GM19043 (cell line): ENCODE measurements at regions not wholly inside any gene's neighbourhood (a gene's known extent, or its start where the extent isn't known, plus 50 kb on each side); places are given as distances from the start of the nearest gene placed in this dataset.

Experiments
- ATAC-seq: cut with Tn5 transposase; IDR thresholded peaks from one replicate; pipeline ENCODE4 v1.9.1; 2021; ENCODE audit warnings: low read depth; ENCODE audit not compliant: unreplicated experiment

GRCh38 chr15:91703274-91703673, 150.2 kb upstream of the SLCO3A1 start:
- no peak for ATAC-seq

DNA sequence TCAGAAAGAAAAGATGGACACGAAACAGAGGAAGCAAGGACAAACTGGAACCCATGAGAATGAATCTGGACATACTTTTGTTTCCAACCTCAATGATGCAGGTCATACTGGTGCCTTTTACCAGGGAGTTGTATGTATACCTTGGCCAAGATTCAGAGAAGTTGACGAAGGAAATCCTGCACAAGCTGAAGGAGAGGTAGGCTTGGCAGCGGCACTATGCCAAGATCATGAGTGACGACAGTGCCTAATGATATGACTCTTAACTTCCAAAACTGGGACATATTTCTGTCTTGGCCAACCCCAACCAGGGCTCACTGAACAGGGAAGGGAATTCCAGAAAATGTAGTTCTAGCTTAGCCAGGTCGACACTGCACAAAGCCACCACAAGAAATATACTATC, 149.2 kb upstream of the SLCO3A1 start:
- ATAC-seq, result no peak

- peak; percentile 63 for ATAC-seq
Measured at GRCh38 chr15:91706322-91707032, 147.0 kb upstream of the SLCO3A1 start.

GRCh38 chr15:91710080-91710698, 143.3 kb upstream of the SLCO3A1 start:
- ATAC-seq, result no peak

DNA sequence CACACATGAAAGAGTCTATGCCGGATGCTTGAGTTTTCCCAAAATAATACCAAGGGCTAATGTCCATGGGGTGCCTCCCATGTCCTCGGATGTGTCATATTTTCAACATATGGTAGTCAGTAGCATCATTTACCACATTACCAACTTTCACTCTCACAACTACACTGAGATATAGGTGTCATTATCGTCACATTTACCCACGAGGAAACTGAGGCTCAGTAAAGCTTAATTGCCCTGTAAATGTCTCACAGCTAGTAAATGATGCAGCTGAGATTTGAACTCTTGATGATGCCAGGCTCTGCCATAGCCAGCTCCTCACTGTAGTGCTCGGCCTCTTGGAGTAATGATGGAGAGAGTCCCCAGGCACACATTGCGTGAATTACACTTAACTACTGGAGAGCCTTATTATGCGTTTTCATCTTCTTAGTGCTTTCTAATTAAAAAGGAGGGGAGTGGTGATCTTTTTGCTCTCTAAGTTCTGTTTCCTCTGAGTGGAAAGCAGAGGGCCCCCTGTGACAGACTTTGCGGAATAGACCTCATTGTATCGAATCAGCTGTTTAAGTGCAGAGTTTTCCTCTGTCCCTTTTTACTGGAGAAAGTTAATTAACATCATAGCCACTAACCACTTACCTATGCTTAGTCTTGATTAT, 142.0 kb upstream of the SLCO3A1 start:
- no peak for ATAC-seq

- no peak for ATAC-seq
Measured at GRCh38 chr15:91712286-91712685, 141.2 kb upstream of the SLCO3A1 start.

- ATAC-seq, result no peak
Measured at GRCh38 chr15:91716536-91716935, 137.0 kb upstream of the SLCO3A1 start.

GRCh38 chr15:91717811-91718210, 135.7 kb upstream of the SLCO3A1 start:
- no peak for ATAC-seq

DNA sequence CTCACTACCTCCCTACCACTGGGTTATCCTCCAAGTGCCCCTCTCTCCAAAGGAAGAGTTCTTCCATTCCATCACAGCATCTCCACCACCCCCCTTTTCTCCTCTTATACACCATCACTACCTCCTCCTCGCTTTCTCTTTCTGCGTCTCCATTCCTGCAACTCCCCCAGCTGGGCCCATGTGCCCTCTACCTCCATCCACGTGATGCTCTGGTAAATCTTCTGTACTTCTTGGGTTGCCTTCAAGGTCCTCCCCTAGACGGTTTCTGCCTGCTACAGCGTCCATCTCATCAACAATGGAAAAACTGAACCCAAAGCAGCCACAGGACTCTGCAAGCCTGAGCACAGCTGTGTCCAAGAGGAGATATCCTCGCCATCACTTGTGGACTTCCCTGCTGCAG, 129.5 kb upstream of the SLCO3A1 start:
- ATAC-seq, result no peak

DNA sequence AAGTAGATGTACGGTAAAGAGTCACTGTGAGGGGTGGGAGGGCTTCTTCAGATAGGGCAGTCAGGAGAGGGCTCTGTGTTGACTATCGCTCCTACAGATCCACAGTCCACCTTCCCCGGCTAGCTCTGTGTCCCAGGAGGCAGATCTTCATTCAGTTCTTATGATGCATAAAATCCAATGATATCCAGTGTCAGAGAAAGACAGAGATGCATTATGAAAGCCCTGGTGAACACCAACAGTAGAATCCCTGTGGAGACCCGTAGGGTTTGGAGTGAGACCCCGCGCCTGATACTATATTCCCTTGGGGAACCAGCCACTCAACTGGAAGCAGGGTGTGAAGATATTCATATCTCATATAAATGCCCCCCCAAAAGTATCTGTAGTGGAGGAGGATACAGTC, 119.8 kb upstream of the SLCO3A1 start:
- ATAC-seq, result no peak

- no peak for ATAC-seq
Measured at GRCh38 chr15:91737151-91737818, 116.2 kb upstream of the SLCO3A1 start.

GRCh38 chr15:91741986-91742385, 111.5 kb upstream of the SLCO3A1 start:
- ATAC-seq, result no peak

GRCh38 chr15:91751611-91752010, 101.9 kb upstream of the SLCO3A1 start:
- ATAC-seq, result no peak

DNA sequence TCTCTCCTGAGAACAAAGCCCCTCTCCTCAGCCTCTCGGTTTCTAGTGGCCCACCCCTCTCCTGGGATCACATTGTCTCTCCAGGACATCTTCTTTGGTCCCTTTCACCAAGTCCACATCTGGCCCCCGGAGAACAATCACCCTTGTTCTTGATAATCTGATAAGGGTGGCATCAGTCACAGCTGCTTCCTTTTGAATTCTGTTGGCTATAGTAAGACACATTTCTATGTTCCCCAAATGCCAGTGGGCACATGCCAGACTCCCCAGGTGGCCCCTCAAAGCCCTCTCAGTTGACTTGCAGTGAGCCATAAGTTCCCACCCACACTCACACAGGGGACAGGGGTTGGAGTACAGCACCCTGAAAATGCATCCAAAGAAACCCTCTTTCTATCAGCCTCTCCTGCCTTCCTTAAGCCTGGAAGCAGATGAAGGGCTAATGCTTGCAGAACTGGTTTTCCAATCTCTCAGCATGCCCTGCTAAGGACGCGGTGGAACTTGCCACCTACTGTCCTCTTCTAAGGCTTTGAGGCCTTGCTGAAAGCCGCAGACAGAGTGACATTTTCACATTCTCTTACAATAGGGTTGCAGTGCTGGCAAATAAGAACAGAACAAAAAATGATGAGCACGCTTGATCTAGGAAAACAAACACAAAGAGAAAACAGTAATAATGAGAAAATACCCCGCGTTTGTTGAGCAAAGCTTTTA, 101.3 kb upstream of the SLCO3A1 start:
- no peak for ATAC-seq

GRCh38 chr15:91759560-91759959, 93.9 kb upstream of the SLCO3A1 start:
- no peak for ATAC-seq

DNA sequence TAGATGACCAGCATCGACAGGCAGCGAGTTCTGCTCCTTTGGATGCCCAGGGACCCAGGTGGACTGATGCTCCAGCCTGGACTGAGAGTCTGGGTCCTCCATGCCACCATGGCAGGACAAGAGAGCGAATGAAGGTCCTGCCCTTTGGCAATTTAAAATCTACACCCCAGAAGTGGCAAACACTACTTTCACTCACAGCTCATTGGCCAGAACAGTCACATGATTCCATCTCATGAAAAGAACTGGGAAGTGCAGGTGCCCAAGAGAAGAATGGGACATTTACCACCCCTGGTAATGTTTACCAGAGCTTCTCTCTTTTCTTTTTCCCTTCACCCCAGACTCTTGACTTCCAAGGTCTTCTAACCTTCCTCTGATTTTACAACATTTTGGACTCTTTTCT, 87.8 kb upstream of the SLCO3A1 start:
- ATAC-seq, result no peak

DNA sequence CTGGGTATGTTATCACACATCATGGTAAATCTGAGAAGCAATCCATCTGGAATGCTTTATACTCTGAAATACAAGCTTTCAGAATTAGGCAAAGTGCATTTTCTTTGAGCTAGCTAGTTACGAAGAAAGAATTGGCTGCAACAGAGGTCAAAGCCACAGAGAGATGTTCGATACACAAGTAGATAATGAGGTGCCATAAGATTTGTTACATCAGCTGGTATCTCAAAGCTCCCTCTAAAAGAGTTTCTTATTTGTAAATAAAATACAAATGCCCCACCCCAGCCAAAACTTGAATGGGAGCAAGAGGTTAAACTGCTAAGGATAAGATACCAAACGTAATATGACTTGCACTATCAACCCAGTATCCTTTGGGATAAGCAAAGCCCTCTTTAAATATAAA, 84.0 kb upstream of the SLCO3A1 start:
- no peak for ATAC-seq

DNA sequence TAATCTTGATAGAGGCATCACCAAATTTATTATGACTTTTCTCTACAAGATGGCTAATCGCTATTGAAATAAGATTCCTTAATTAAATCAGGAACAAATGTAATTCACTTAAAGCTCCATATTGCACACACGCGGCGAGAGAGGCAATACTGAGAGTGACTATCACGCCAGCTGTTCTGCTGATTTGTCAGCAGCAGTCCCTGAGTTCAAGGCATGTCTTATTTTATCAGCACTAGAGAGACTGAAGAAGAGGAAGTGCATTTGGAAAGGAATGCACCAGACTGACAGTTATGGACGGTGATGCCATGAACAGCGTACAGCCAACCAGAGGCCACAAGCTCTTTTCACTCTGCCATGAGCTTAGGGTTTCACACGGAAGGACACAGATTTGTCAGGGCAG, 83.6 kb upstream of the SLCO3A1 start:
- ATAC-seq, result no peak

DNA sequence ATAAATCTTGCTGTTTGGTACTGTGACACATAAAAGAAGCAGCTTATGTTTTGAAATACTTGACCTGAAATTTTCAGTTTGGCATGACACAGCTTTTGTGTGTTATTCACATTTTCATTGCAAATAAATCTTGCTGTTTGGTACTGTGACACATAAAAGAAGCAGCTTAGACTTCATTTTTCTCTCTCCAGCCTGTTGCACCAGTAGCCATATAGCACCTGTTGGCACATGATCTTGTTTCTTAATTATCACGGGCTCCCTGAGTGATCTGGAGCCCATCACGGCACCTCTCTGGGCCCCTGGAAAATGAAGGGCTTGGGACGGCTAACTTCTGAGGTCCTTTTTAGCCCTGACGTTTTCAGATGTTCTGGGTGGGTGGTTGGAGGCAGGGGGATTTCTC, 77.4 kb upstream of the SLCO3A1 start:
- ATAC-seq, result no peak

- ATAC-seq, result no peak
Measured at GRCh38 chr15:91779960-91780359, 73.5 kb upstream of the SLCO3A1 start.

DNA sequence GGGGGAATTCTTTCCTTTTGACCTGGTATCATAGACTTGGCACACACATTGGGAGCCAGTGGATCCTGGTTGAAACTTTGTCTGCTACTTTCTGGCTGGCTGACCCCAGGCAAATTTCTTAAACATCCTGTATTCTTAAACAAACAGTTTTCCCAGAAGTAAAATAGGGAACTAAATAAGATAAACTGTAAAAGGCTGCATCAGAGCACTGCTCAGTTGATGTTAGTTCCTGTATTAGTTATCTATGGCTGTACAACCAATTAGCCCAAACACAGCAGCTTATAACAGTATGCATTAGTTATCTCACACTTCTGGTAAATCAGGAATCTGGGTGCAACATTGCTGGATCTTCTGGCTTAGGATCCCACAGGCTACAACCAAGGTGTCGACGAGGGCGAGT, 73.1 kb upstream of the SLCO3A1 start:
- ATAC-seq, result no peak
